ENCODE measurements at regions not wholly inside any gene's neighbourhood (a gene's known extent, or its start where the extent isn't known, plus 50 kb on each side); places are given as distances from the start of the nearest gene placed in this dataset.

DNA sequence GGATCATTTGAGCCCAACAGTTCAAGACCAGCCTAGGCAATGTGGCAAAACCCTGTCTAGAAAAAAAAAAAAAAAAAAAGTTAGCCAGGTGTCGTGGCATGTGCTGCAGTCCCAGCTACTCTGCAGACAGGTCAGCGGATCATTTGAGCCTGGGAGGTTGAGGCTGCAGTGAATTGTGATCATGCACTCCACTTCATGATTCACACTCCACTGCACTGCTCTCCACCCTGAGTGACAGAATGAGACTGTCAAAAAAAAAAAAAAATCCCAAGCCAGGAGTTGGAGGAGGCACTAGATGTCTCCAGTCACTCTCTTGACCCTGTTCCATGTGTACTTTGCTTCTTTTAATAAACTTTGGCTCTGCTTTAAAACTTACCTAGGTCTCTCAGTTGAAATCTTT lies 51.0 kb upstream of the OLFM3 start:
- dilution Hi-C loops (cut with MboI; ENCODE audit: extremely low pct_ligation_motif_present, low sequenced_read_pairs): no loop called here
- Histone ChIP-seq H3K4me1 (ENCODE audit: control insufficient read depth, extremely low read depth, insufficient read depth, low read length) (no peaks in the 10 kb centered on the region), H2AFZ (ENCODE audit: control insufficient read depth, low read length) (no peak overlapping the region), H3K9me3 (ENCODE audit: control insufficient read depth, low read depth, low read length) (peaks cover 2% of the 10 kb centered on the region), H3K9ac (ENCODE audit: control insufficient read depth, extremely low read depth, insufficient read depth, low read length) (no peak overlapping the region), H3K9me1 (ENCODE audit: control insufficient read depth, extremely low read depth, insufficient read depth, low read length) (no peaks in the 10 kb centered on the region), H3K36me3 (ENCODE audit: control insufficient read depth in 2 of 2, extremely low read depth in 1 of 2, insufficient read depth in 2 of 2, low read length in 2 of 2) (no peaks in the 10 kb centered on the region), H3K79me2 (ENCODE audit: control insufficient read depth, insufficient read depth, low read length) (no peaks in the 10 kb centered on the region), H3K27me3 (ENCODE audit: control insufficient read depth, extremely low read depth, insufficient read depth, low read length) (no peaks in the 10 kb centered on the region), H4K20me1 (ENCODE audit: control insufficient read depth, extremely low read depth, insufficient read depth, low read length) (no peaks in the 10 kb centered on the region), H3K27ac (ENCODE audit: control insufficient read depth, insufficient read depth, low read length) (no peak overlapping the region), H3K4me3 (ENCODE audit: control insufficient read depth in 2 of 3, extremely low read depth in 1 of 3, insufficient read depth in 2 of 3, low read depth in 1 of 3, low read length in 3 of 3) (no peak overlapping the region), H3K4me2 (ENCODE audit: control insufficient read depth, extremely low read depth, insufficient read depth, low read depth, low read length) (no peak overlapping the region)
- DNase-seq (ENCODE audit: low read depth, low spot score) (no peak), FAIRE-seq (no peak)
- TF ChIP-seq EZH2 (IDR thresholded peaks at IDR 0.05; ENCODE audit: low read length) (no peak), CTCF (optimal IDR thresholded peaks at IDR 0.05 in 1 of 3, IDR thresholded peaks at IDR 0.05 in 1 of 3, conservative IDR thresholded peaks at IDR 0.05 in 1 of 3; ENCODE audit: extremely low read depth in 1 of 3, insufficient read depth in 2 of 3, low read length in 3 of 3) (no peak)

Data from keratinocyte (primary cell).